22Rv1 (cell line): ENCODE measurements at regions not wholly inside any gene's neighbourhood (a gene's known extent, or its start where the extent isn't known, plus 50 kb on each side); places are given as distances from the start of the nearest gene placed in this dataset.

Source experiments
- H3K27ac ChIP-seq: fragments of 450-650 bp; 2 replicates; pipeline ENCODE4 v1.5.1; 2017
- CTCF ChIP-seq: fragments of 450-650 bp; IDR thresholded peaks from 2 replicates; pipeline ENCODE4 v1.5.1; 2017; ENCODE audit warnings: mild to moderate bottlenecking
- ZFX ChIP-seq: fragments of 450-650 bp; IDR thresholded peaks from 2 replicates; pipeline ENCODE4 v1.6.1; 2017; ENCODE audit warnings: antibody characterized with exemption, borderline replicate concordance

GRCh38 chr1:185486346-185486745 is 169.3 kb upstream of the IVNS1ABP start:
- TF ChIP-seq ZFX (no peak), CTCF (no peak)
- H3K27ac ChIP-seq, result no peak overlapping the region

GRCh38 chr1:185483664-185484450 is 166.8 kb upstream of the IVNS1ABP start:
- TF ChIP-seq CTCF, result no peak
- no peak for TF ChIP-seq ZFX
- no peak overlapping the region for H3K27ac ChIP-seq

GRCh38 chr1:185483217-185483616 is 166.2 kb upstream of the IVNS1ABP start:
- TF ChIP-seq CTCF, result no peak
- H3K27ac ChIP-seq, result no peak overlapping the region

GRCh38 chr1:185480545-185480944 is 163.5 kb upstream of the IVNS1ABP start:
- H3K27ac ChIP-seq, result no peak overlapping the region
- TF ChIP-seq ZFX (no peak), CTCF (no peak)

GRCh38 chr1:185479796-185480195 is 162.8 kb upstream of the IVNS1ABP start:
- no peak overlapping the region for H3K27ac ChIP-seq
- TF ChIP-seq CTCF (no peak), ZFX (no peak)

- no peak overlapping the region for H3K27ac ChIP-seq
- TF ChIP-seq ZFX (no peak), CTCF (no peak)
Observed at GRCh38 chr1:185478877-185479276, 161.8 kb upstream of the IVNS1ABP start.

- no peak overlapping the region for H3K27ac ChIP-seq
- TF ChIP-seq ZFX (no peak), CTCF (no peak)
Observed at GRCh38 chr1:185477638-185478580, 160.9 kb upstream of the IVNS1ABP start.
